NCI-H2227 treated with DMSO at 0.1 percent for 48 hours (cell line): ENCODE measurements at regions not wholly inside any gene's neighbourhood (a gene's known extent, or its start where the extent isn't known, plus 50 kb on each side); places are given as distances from the start of the nearest gene placed in this dataset.
A peak's percentile ranks its signal among the peaks of the same experiment; 100 is the strongest.
"Not testable (repeated sequence)": the region's sequence is repeated elsewhere in the genome, so short reads cannot be mapped to it uniquely, and the experiment has no call there.

ENCODE experiments used
- DNase-seq: peaks from one replicate; lab custom pipeline; 2025; lab: John Stamatoyannopoulos, UW

DNA sequence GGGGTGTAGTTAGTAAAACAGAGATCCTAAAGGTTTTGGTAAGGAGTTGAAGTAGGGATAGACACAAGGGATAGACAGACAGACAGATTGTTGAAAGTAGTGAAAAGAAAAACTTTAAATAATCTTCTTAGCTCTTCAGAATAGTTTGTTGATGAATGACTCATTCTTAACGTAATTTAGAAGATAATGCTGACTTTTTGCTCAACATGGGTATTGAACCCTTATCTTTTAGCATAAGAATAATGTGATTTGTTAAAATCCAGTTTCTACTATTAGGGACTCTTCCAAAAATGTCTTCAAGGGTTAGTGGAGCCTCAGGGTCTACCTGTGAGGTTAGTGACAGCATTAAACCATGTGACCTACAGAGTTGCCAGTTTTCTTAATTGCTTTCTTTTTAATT lies 411.2 kb downstream of the ETV1 start:
- DNase-seq = no peak

GRCh38 chr7:13581097-13581496 lies 408.4 kb downstream of the ETV1 start:
- no peak for DNase-seq

GRCh38 chr7:13593854-13594253 lies 395.6 kb downstream of the ETV1 start:
- DNase-seq = no peak

- DNase-seq = no peak
Observed at GRCh38 chr7:13602036-13602435, 387.4 kb downstream of the ETV1 start.

GRCh38 chr7:13603016-13603415 lies 386.4 kb downstream of the ETV1 start:
- DNase-seq = no peak

DNA sequence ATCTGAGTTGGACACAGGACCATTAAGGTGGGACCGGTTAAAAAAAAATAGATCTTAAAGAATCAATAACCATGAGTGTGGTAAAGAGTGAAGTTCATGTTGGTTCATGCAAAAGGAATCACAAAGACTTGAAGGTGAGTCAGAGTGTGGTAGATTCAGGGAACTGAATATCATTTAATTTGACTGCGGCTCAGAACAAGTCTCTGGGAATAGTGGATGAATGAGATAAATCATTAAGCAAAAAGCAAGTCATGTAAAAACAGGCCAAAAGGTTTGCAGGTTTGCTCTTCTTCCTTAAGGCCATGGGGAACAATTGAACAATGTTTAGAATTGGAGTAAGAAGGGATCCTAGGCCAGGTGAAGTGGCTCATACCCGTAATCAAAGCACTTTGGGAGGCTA lies 385.8 kb downstream of the ETV1 start:
- no peak for DNase-seq

DNA sequence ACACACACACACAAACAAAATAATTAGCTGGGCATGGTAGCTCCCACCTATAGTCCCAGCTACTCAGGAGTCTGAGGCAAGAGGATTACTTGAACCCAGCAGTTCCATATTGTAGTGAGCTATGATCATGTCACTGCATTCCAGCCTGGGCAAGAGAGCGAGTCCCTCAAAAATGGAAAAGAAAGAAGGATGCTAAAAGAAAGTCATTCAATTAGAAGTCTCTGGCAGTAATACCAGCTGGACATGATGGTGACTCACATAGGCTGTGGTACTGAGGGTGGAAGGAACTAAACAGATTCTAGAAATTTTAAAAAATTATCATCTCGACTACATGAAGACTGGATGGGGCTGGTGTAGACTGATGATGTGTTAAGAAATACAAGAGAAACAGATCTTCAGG lies 385.3 kb downstream of the ETV1 start:
- DNase-seq = no peak

DNA sequence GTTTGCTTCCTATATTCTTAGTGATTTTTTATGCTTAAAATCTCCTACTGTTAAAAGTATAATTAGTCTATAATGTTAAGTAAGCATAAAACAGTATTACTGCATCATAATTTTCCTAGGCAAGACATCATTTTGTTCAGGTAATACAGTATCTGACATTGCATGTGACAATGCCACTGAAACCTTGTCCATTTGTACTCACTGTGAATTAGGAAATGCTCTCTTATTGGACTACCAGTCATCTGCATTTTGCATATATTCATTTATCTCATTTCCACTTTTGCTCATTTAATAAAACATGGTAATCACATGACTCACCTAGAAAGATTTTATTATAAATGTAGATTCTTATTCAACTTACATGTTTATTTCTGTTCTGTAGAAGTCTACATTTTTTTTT lies 379.1 kb downstream of the ETV1 start:
- no peak for DNase-seq

DNA sequence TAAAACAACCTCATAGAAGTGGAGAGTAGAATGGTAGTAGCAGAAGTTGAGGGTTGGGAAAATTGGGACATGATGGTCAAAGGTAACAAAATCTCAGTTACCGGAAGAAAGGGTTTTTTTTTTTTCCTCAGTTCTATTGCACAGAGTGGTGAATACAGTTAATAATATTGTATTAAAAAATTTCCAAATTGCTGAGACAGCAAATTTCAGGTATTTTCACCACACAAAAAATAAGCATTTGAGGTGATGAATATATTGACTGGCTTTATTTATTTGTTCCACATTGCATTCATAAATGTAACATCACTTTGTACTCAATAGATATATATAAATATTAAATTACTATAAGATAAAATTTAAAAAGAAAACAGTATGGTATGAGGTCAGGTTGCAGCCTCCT lies 373.8 kb downstream of the ETV1 start:
- DNase-seq = no peak

GRCh38 chr7:13627455-13627854 lies 362.0 kb downstream of the ETV1 start:
- DNase-seq = no peak

DNA sequence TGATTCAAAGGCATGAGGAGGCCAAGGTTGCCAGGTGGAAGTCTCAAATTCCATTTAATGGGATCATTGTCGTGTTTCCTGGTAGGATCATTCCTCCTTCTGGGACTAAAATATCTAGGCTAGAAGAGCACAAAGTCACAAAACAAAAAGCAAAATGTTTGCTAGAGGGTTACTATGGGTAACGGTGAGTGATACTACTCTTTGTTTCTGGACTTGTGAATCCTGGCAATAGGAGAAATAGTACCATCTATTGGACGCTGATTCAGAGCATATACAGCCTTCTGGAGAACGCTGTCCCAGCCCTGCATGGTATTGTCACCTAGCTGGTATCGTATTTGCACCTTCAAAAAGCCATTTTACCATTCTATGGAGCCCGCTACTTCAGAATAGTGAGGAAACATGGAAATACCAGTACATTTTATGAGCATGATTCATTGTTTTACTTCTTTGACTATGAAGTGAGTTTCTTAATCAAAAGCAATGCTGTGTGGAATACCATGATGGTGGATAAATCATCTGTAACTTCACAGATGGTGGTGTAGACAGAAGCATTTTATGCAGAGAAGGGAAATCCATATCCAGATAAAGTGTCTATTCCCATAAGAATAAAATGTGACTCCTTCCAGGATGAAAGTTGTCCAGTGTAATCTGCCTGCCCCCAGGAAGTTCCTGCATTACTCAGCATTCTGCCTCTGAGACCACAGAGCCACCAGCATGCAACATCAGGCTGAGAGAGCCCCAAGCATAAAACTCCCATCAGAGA lies 361.0 kb downstream of the ETV1 start:
- DNase-seq = no peak

DNA sequence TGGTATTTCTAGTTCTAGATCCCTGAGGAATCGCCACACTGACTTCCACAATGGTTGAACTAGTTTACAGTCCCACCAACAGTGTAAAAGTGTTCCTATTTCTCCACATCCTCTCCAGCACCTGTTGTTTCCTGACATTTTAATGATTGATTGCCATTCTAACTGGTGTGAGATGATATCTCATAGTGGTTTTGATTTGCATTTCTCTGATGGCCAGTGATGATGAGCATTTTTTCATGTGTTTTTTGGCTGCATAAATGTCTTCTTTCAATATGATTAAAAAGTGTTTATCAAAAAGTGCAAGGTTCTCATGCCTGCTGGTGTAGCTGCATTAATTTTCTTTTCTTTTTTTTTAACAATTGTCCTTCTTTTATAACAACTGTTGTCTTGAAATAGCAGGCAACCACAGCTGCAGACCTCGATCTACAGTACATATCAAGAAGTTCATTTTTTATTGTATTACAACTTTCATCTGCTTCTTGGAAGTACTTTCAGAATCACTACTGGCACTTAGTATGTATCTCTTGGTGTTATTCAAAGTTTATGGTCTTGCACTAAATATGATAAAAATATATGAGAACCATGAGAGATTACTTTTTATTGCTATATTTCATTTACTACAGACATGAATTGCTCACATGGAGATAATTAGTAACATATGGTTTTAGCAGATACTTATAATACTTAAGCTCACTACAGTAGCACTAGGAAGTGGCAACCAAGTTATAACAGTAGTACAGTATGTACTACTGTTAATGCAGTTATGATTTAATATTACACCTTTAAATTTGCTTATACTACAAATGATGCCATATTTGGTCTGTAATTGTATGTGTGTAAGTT lies 358.0 kb downstream of the ETV1 start:
- DNase-seq = not testable (repeated sequence)

GRCh38 chr7:13633857-13634256 lies 355.6 kb downstream of the ETV1 start:
- no peak for DNase-seq

- DNase-seq = no peak
Observed at GRCh38 chr7:13639396-13639795, 350.1 kb downstream of the ETV1 start.

DNA sequence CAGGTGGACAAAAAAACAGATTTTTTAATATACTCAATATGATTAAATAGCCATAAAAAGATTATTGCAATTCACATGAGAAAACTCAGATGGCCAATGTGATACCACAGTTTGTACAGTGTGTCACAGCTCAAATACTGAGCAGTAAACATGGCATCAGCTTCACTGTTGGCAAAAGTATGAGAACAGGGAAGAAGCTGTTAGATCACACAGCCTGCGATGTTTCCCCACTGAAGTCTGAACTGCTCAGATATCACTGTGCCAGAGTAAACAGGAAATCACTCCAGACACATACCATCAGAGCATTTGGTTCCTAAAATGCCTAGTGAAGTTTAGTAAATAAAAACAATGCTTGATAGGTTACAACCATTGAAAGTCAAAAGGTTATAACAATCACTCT lies 347.8 kb downstream of the ETV1 start:
- no peak for DNase-seq

- no peak for DNase-seq
Observed at GRCh38 chr7:13651167-13651566, 338.3 kb downstream of the ETV1 start.

DNA sequence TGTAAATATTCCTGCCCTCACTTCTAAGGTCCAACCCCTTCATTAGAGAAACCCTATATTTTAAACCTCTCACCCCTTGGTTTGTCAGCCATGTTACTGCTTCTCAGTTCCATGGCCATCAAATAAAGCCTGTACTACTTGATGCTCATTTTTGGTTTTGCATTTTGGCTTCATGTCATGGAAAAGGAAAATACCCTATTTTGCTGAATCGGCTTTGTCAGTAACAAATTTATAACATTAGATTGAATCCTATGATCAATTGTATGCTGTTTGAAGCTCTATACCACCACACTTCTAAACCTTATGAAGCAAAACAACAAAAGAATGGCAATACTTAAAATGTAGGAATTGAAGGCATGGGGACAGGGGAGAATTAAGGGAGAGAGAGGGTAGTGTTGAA lies 333.1 kb downstream of the ETV1 start:
- no peak for DNase-seq

GRCh38 chr7:13673290-13673689 lies 316.2 kb downstream of the ETV1 start:
- DNase-seq = no peak

DNA sequence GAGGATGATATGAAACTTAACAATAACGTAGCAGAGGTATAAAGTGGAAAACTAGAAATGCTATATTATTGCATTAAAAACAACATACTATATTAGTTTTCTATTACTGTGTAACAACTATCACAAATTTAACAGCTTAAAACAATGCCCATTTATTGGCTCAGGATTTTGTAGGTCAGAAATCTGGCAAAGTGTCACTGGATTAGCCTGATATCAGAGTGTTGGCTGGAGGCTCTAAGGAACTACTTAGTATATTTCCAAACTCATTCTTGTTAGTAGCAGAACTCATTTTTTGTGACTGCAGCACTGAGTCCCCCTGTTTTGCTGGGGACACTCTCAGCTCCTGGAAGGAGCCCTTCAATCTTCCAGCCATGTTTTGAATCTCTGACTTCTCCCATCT lies 306.8 kb downstream of the ETV1 start:
- DNase-seq = no peak

DNA sequence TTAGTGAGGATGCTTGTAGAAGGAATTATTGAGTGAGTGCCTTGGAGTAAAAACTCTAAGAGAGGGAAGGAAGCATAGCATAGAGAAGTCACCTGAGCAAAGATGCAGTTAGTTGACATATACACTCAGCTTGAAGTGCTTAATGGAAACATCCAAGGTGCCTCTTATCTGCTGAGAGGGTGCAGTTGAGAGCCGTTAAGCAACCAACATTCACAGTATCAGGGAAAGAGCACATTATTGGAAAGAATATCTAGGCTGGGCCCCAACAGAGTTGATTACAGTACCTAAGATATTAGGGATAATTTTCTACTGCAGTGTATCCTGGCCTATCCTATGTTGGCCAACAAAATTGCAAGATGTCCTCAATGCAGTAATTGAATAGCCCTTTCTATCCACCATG lies 302.0 kb downstream of the ETV1 start:
- peak; percentile 92 for DNase-seq

- DNase-seq = no peak
Observed at GRCh38 chr7:13692548-13692947, 296.9 kb downstream of the ETV1 start.

- DNase-seq = no peak
Observed at GRCh38 chr7:13702251-13702650, 287.2 kb downstream of the ETV1 start.

- no peak for DNase-seq
Observed at GRCh38 chr7:13708670-13709069, 280.8 kb downstream of the ETV1 start.

DNA sequence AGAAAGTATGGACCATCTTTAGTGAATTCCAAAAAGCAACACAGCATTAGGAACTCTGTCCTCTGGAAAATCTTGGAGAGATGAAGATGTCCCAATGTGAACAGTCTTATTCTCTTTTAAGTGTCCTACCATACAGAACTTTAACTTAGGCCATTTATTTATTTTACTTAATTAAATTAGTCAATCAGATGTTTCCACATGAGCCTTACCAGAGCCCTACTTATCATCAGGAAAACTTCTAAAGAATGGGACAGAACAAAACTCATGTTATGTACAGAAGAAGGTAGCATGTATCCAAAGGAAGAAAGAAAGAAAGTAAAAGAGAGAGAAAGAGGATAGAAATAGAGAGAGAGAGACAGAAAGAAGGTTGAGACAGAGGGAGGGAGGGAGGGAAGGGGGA lies 276.4 kb downstream of the ETV1 start:
- no peak for DNase-seq
